ENCODE measurements at regions not wholly inside any gene's neighbourhood (a gene's known extent, or its start where the extent isn't known, plus 50 kb on each side); places are given as distances from the start of the nearest gene placed in this dataset.

DNA sequence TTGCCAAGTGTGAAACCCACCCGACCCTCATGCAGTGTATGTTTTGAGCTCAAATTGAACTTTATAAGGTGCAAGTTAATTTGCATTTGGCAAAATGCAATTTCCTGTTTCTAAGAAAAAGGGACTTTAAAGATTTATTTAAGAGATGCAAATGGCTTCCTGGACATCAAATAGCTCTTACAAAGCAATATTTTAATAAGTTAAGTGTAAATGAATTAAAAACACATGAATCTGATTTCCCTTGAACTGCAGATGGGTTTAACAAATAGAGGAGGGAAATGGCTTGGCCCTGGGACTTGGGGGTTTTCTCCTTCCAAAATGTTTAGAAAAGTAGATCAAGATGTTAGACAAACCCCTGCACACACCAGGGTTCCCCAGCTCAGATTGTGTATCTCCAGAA is 116.0 kb downstream of the EN1 start:
- no peak for TF ChIP-seq POLR2AphosphoS2 (conservative IDR thresholded peaks at IDR 0.05; ENCODE audit: low read length)
- TF ChIP-seq, protein P1, sequence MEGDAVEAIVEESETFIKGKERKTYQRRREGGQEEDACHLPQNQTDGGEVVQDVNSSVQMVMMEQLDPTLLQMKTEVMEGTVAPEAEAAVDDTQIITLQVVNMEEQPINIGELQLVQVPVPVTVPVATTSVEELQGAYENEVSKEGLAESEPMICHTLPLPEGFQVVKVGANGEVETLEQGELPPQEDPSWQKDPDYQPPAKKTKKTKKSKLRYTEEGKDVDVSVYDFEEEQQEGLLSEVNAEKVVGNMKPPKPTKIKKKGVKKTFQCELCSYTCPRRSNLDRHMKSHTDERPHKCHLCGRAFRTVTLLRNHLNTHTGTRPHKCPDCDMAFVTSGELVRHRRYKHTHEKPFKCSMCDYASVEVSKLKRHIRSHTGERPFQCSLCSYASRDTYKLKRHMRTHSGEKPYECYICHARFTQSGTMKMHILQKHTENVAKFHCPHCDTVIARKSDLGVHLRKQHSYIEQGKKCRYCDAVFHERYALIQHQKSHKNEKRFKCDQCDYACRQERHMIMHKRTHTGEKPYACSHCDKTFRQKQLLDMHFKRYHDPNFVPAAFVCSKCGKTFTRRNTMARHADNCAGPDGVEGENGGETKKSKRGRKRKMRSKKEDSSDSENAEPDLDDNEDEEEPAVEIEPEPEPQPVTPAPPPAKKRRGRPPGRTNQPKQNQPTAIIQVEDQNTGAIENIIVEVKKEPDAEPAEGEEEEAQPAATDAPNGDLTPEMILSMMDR (IDR thresholded peaks at IDR 0.05), result no peak
